Astrocyte (in vitro differentiated cells and primary cell): ENCODE measurements at regions not wholly inside any gene's neighbourhood (a gene's known extent, or its start where the extent isn't known, plus 50 kb on each side); places are given as distances from the start of the nearest gene placed in this dataset.

Experiments
- DNase-seq: peaks from one replicate; pipeline ENCODE4 v3.0.0-alpha.2; 2010; ENCODE audit warnings: low read depth
- FAIRE-seq: peaks from 2 replicates; lab custom pipeline; 2011; peaks lifted over from hg19 to GRCh38; lab: Jason Lieb, UNC
- H2AFZ ChIP-seq: 2 replicates; pipeline ENCODE4 v1.6.0; 2012; ENCODE audit warnings: low read depth, low read length, inconsistent platforms
- H3K27ac ChIP-seq: 2 replicates; pipeline ENCODE4 v1.5.1; 2011; ENCODE audit warnings: low read depth, low read length, inconsistent platforms
- H3K27me3 ChIP-seq: 2 replicates; pipeline ENCODE4 v1.6.0; 2011; ENCODE audit warnings: low read length, inconsistent platforms; ENCODE audit not compliant: insufficient read depth
- H3K36me3 ChIP-seq: 2 replicates; pipeline ENCODE4 v1.5.1; 2011; ENCODE audit warnings: low read length, inconsistent platforms; ENCODE audit not compliant: insufficient read depth
- H3K4me1 ChIP-seq: 2 replicates; pipeline ENCODE4 v1.5.1; 2011; ENCODE audit warnings: low read length, inconsistent platforms; ENCODE audit not compliant: insufficient read depth
- H3K4me2 ChIP-seq: 2 replicates; pipeline ENCODE4 v1.6.0; 2012; ENCODE audit warnings: low read length, inconsistent platforms
- H3K4me3 ChIP-seq: 2 replicates; pipeline ENCODE4 v1.5.1; 2011; ENCODE audit warnings: low read depth, mild to moderate bottlenecking, low read length, inconsistent platforms; ENCODE audit not compliant: insufficient read depth
- H3K79me2 ChIP-seq: 2 replicates; pipeline ENCODE4 v1.6.0; 2012; ENCODE audit warnings: mild to moderate bottlenecking, low read length, inconsistent platforms; ENCODE audit not compliant: insufficient read depth
- H3K9ac ChIP-seq: 2 replicates; pipeline ENCODE4 v1.6.0; 2012; ENCODE audit warnings: mild to moderate bottlenecking, low read length, inconsistent platforms
- H3K9me3 ChIP-seq: 2 replicates; pipeline ENCODE4 v1.5.1; 2012; ENCODE audit warnings: low read depth, mild to moderate bottlenecking, low read length, inconsistent platforms; ENCODE audit not compliant: insufficient read depth
- H4K20me1 ChIP-seq: 2 replicates; pipeline ENCODE4 v1.6.0; 2012; ENCODE audit warnings: low read length, inconsistent platforms; ENCODE audit not compliant: insufficient read depth
- H3K27ac Mint-ChIP-seq: one replicate; pipeline ENCODE4 v1.8.0; 2021; ENCODE audit warnings: mild to moderate bottlenecking, mixed read lengths; ENCODE audit not compliant: unreplicated experiment
- H3K27me3 Mint-ChIP-seq: one replicate; pipeline ENCODE4 v1.8.0; 2021; ENCODE audit warnings: low read depth, mixed read lengths; ENCODE audit not compliant: unreplicated experiment
- H3K36me3 Mint-ChIP-seq: one replicate; pipeline ENCODE4 v1.8.0; 2021; ENCODE audit warnings: low read depth, mixed read lengths; ENCODE audit not compliant: unreplicated experiment
- H3K4me1 Mint-ChIP-seq: one replicate; pipeline ENCODE4 v1.8.0; 2021; ENCODE audit warnings: low read depth, mixed read lengths; ENCODE audit not compliant: unreplicated experiment
- H3K4me3 Mint-ChIP-seq: one replicate; pipeline ENCODE4 v1.8.0; 2021; ENCODE audit warnings: mild to moderate bottlenecking, moderate library complexity, mixed read lengths; ENCODE audit not compliant: unreplicated experiment
- H3K9me3 Mint-ChIP-seq: one replicate; pipeline ENCODE4 v1.8.0; 2021; ENCODE audit warnings: mild to moderate bottlenecking, mixed read lengths; ENCODE audit not compliant: unreplicated experiment
- CTCF ChIP-seq: IDR thresholded peaks from 2 replicates; pipeline ENCODE4 v1.5.1; 2011; ENCODE audit warnings: low read depth, mild to moderate bottlenecking, inconsistent platforms, low read length, moderate library complexity; ENCODE audit not compliant: insufficient read depth
- EZH2 ChIP-seq: IDR thresholded peaks from 2 replicates; pipeline ENCODE4 v1.6.1; 2012; ENCODE audit warnings: mild to moderate bottlenecking, low read length, inconsistent platforms; ENCODE audit not compliant: insufficient read depth

GRCh38 chr21:16580661-16581060 lies 850.9 kb downstream of the USP25 start:
- Histone ChIP-seq H3K79me2 (no peaks in the 10 kb centered on the region), H3K9me3 (no peaks in the 10 kb centered on the region), H4K20me1 (no peaks in the 10 kb centered on the region), H3K27ac (no peak overlapping the region), H3K27me3 (no peaks in the 10 kb centered on the region), H3K36me3 (no peaks in the 10 kb centered on the region), H3K4me1 (no peaks in the 10 kb centered on the region), H3K4me3 (no peak overlapping the region), H3K9ac (no peak overlapping the region), H2AFZ (no peak overlapping the region), H3K4me2 (no peak overlapping the region)
- FAIRE-seq (no peak), DNase-seq (no peak)
- Mint-ChIP-seq H3K9me3 (no peaks in the 10 kb centered on the region), H3K36me3 (no peaks in the 10 kb centered on the region), H3K4me3 (no peak overlapping the region), H3K27me3 (no peaks in the 10 kb centered on the region), H3K27ac (no peak overlapping the region), H3K4me1 (peaks cover 10% of the 10 kb centered on the region)
- TF ChIP-seq CTCF (no peak), EZH2 (no peak)

- Histone ChIP-seq H3K4me1 (peaks cover 14% of the 10 kb centered on the region), H3K9me3 (no peaks in the 10 kb centered on the region), H3K27ac (no peak overlapping the region), H2AFZ (no peak overlapping the region), H3K36me3 (no peaks in the 10 kb centered on the region), H4K20me1 (no peaks in the 10 kb centered on the region), H3K4me3 (no peak overlapping the region), H3K4me2 (no peak overlapping the region), H3K9ac (no peak overlapping the region), H3K79me2 (no peaks in the 10 kb centered on the region), H3K27me3 (no peaks in the 10 kb centered on the region)
- H3K4me1 Mint-ChIP-seq: peaks cover 10% of the 10 kb centered on the region
- no peaks in the 10 kb centered on the region for H3K27me3 Mint-ChIP-seq
- no peak overlapping the region for H3K27ac Mint-ChIP-seq
- no peaks in the 10 kb centered on the region for H3K9me3 Mint-ChIP-seq
- no peak for FAIRE-seq
- no peak overlapping the region for H3K4me3 Mint-ChIP-seq
- DNase-seq: no peak
- no peaks in the 10 kb centered on the region for H3K36me3 Mint-ChIP-seq
- TF ChIP-seq EZH2: no peak
- TF ChIP-seq CTCF: no peak
Observed at GRCh38 chr21:16583556-16583955, 853.8 kb downstream of the USP25 start.

- H3K4me1 Mint-ChIP-seq: peaks cover 2% of the 10 kb centered on the region
Observed at GRCh38 chr21:16584756-16585155, 855.0 kb downstream of the USP25 start.

More at GRCh38 chr21:16584756-16585155, 855.0 kb downstream of the USP25 start:
- H3K79me2 ChIP-seq: no peaks in the 10 kb centered on the region
- TF ChIP-seq CTCF (no peak), EZH2 (no peak)
- no peak overlapping the region for H3K27ac ChIP-seq
- no peak overlapping the region for H2AFZ ChIP-seq
- peaks cover 14% of the 10 kb centered on the region for H3K4me1 ChIP-seq
- no peaks in the 10 kb centered on the region for H3K9me3 ChIP-seq
- DNase-seq: no peak
- H3K27ac Mint-ChIP-seq: no peak overlapping the region
- H3K9ac ChIP-seq: no peak overlapping the region
- FAIRE-seq: no peak
- H3K4me3 Mint-ChIP-seq: no peak overlapping the region
- no peaks in the 10 kb centered on the region for H3K36me3 Mint-ChIP-seq
- H4K20me1 ChIP-seq: no peaks in the 10 kb centered on the region
- no peaks in the 10 kb centered on the region for H3K36me3 ChIP-seq
- no peaks in the 10 kb centered on the region for H3K27me3 Mint-ChIP-seq
- H3K27me3 ChIP-seq: no peaks in the 10 kb centered on the region
- H3K9me3 Mint-ChIP-seq: no peaks in the 10 kb centered on the region
- no peak overlapping the region for H3K4me3 ChIP-seq
- H3K4me2 ChIP-seq: no peak overlapping the region
